NCI-H1694 treated with DMSO at 0.1 percent for 48 hours (cell line): ENCODE measurements at regions not wholly inside any gene's neighbourhood (a gene's known extent, or its start where the extent isn't known, plus 50 kb on each side); places are given as distances from the start of the nearest gene placed in this dataset.

Experiments used
- DNase-seq: peaks from one replicate; lab custom pipeline; 2025; lab: John Stamatoyannopoulos, UW

DNA sequence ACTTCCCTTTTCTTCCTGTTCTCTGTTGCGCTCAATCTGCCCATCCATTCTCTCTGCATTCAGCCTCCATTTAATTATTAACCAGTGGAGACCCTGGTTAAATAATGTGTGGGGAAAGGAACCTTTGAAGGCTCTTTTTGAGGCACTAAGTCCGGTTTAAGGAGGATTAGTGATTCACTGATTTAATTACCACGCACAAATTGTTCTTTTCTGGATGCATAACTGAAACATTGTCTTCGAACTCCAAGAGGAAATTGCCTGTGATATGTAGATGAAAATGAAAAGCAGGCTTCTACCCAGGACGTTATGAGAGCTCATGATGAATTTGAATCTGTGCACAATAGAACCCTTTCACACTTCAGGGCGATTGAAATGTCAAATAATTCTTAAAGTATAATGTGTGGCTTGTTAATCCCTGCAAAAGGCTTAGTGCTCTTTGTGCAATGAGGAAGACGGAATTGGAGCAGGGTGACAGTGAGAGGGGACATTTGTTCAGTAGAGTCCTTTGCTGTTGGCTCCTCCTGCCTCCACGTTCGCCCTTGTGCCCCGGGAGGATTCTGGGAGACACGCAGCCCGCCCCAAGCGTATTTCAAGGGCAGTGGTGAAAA lies 51.1 kb upstream of the ZNF236 start:
- DNase-seq: no peak

DNA sequence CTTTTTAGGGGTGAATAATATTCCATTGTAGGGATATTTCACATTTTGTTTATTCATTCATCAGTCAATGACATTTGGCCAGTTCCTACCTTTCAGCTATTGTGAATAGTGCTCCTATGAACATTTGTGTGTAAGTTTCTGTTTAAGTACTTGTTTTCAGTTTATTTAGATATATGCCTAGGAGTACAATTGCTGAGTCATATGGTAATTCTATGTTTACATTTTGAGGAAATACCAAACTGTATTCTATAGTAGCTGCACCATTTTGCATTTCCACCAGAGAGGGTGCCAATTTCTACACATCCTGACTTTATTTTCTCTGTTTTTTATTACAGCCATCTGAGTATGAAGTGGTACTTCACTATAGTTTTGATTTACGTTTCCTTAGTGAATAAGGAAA lies 54.4 kb upstream of the ZNF236 start:
- no peak for DNase-seq

DNA sequence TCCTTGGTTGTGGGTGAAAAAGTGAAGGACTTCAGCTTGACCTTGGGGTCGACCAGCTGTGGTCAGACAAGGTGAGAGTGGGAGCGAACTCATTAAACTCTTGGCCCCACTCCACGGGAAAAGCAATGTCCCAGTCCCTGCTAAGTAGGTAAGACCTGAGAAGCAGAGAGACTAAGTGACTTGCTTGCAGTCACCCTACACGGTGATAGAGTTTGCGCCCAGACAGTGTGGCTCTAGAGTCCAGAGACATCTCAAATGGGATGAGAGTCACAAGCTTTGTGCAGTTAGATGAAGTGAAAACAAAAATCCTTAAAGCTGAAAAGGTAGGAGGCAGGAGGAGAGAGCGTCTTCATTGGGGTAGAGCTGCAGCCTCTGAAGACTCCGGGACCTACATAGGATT lies 55.9 kb upstream of the ZNF236 start:
- DNase-seq: no peak

DNA sequence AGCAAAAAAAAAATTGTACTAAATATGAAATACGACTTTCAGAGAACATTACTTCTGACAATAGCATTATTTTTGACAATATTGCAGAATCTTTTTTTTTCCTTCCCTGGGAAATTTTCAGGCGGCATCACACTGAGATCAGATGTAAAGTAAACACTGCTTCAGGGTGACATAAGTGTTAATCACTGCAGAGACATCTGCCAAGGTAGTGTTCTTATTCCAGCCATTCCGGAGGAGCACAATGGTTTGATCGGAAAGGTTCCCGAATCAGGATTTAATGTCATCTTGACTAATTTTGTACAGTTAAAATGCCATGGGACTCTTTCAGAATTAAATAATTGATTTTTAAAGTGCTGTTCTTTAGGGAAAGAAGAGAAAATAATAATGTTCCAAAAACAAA lies 56.7 kb upstream of the ZNF236 start:
- no peak for DNase-seq

DNA sequence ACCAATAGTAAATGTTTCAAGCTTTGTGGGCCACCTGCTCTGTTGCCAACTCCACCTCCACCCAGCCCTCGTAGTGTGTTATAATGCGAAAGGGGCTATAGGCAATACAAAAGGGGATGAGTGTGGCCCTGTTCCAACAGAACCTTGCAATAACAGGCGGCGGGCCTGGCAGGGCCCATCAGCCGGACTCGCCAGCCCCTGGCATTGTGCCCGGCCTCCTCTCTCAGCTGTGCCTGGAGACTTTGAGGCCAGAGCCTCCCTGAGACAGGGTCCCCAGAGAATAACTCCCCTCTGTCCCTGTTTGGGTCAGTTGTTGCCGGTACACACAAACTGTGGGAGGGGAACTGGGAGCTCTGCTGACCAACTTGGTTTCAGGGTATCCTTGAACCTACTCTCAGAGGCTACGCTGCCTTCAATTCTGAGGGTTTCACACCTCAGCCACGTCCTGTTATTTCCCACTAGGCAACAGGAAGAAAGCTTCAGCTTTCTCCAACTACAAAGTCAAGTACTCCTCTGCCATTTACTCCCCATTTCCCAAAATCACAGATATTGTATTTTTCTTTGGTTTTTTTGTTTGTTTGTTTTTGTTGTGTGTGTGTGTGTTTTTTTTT lies 58.0 kb upstream of the ZNF236 start:
- DNase-seq: no peak

DNA sequence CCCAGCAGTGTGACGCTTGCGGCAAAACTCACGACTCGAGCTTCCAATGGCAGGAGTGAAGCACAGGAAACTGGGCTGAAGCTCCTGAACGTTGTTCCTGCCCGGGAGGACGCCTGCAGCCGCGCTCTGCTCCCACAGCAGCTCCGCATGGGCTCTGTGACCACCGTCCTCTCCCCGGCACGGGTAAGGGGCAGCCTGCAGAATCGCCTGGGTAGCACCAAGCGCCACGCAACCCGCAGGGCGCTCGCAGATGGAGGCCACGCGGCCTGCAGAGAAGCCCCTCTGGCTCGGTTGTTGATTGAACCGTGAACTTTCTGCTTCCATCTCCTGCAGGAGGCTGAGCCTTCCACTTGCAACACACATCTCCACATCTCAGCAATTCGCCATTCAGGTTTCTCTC lies 63.3 kb upstream of the ZNF236 start:
- no peak for DNase-seq

DNA sequence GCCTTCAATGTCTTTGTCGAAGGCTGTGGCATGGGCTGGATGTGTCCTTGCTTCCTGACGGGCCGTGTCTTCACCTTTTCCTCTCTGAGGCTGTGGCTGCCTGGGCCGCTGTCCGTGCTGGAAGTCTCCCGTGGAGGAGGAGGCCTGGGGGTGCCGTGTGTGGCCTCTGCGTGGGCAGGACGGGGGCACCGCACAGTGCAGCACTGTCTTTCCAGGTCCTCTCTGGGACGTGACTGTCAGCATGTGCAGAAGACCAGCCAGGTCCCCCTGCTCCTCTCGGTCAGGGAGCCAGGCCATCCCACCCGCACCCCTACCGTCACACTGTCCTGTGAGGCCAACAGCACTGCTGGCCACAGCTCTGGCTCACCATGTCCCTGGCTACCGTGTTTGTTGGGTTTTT lies 64.4 kb upstream of the ZNF236 start:
- DNase-seq: no peak

DNA sequence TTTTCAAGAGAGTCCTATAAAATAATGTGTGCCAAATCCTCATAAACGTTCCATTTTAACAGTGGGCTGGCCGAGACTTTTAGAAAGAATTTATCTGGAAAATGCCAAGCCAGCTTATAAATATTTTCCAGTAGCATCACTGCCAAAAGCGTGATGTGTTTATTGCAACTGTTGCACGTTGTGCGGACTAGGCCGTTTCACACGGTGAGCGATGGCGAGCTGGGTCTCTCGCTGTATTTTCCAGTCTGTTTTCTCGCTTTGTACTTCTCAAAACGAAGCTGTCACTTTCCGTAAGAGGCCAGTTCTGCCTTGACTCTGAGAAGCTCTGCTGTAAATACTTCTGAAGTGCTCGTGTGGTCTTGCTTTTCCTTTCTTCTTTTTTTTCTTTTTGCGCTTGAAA lies 65.0 kb upstream of the ZNF236 start:
- no peak for DNase-seq

DNA sequence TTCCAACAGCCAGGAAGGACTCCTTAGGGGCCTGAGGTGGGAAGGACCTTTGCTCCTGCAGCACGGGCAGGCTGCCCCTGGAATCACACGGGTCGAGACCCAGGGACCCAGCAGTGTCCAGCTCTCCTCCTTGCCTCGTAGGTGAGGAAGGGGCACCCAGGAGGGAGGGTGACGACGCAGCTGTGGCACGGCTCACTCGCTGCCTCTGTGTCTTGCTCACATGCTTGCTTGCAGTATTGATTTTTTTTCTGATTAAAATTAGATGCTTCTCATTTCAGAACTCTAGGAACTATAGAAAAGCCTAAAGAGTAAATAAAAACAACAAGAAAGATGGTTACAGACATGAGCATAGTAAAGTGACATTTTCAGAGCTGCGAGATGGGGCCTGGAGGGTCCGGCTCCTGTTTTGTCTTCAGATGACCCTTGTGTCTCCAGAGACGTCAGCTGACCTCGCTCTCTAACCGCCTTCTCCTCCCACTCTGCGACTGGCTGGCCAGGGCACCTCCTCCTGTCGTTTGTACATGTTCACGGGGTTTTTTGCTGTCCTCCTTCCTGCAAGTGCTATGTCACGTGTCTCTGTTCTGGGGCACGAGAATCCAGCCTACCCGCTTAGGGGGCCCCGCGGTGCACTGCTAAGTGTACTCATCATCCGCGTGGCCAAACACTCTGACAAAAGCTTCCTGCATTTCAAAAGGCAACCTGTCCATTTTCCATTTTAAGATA lies 65.7 kb upstream of the ZNF236 start:
- no peak for DNase-seq

DNA sequence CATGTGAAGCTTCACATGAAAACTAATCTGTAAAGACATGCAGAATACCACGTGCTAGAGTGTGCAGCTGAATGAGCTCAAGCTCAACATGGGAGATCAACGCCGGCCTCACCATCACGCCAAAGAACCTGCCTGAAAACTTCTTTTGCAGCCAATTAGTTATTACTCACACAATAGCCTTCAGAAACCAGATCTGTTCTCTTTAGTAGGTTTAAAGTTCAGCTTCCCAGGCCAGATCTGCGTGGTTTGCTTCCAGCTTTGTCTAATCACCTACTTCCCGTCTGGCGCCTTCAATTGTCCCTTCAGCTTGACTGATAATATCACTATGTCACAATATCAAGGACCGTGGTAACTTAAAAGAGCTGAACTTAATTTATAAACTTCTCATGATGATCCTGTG lies 68.0 kb upstream of the ZNF236 start:
- DNase-seq: no peak

DNA sequence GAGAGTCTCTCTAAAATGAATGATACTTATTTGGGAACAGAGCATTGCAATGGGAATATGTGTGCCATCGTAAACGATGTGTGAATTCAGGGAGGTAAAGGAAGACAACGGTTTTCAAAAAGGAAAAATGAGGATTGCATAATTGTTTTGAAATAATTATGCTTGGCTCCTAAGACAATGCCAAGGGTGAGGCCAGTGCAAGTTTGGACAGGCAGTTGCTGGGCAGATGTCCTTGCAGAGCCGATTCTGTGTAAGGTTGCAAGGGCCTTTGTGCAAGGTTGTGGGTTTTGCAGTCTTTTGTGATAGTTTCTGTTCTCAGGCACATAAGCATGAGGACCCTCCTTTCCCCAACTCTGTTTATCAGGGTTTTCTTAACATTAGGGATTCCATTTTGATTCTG lies 70.0 kb upstream of the ZNF236 start:
- no peak for DNase-seq

DNA sequence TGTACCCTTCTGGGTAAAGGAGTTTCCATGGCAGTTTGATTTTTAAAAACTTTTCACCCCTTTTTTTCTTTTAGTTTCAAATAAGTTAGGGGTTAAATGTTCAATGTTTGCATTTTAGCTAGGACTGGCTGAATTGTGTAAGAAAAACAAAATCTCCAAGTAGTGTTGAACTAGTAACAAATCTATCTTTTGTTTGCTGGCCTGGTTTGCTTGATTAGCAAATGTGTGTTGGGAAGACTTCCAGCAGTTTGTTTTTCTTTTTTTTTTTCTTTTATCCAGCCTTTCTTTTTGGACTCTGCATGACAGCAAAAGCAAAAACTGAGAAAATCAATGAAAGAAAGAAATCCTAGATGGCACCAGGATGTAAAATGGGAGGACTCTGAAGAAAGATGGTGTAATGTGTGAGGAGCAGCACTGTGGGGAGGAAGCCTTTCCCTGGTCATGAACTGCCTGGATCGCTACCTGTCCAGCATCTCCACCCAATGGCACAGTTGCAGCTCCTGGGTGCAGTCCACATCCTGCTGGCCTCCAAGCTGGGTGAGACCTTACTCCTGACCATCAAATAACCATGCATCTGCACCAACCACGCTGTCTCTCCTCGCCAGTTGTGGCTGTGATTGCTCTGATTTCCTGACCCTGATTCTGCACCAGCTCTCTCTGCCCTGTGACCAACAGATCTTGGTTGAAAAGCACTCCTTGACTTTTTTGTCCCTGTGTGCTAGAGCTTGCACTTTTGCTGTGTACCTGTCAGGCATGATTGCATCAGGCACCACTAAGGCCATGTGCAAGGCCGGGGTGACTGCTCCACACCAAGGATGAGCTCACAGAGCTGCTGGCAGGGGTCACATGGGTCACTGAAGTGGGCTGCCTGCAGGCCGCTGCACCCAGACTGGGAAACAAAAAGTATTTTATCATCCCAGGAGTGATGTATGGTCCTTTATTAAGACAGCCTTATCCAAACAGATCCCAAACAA lies 71.2 kb upstream of the ZNF236 start:
- no peak for DNase-seq

DNA sequence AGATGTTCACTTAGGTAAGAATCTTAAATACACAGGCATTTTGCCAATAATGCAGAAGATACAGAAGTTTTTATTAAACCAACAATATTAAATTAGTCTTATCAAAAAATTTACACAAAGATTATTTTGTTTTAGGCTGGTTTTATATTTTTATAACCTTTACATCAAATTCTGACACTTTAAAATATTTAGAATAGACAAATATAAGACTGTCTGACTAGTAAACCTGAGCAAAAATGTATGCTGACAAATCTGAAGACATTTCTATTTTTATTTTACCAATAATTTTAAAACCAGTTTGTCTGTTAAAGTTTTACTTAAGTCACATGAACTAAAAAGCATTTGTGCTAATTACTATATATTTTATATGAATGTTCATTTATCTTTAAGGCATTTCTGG lies 72.1 kb upstream of the ZNF236 start:
- no peak for DNase-seq

DNA sequence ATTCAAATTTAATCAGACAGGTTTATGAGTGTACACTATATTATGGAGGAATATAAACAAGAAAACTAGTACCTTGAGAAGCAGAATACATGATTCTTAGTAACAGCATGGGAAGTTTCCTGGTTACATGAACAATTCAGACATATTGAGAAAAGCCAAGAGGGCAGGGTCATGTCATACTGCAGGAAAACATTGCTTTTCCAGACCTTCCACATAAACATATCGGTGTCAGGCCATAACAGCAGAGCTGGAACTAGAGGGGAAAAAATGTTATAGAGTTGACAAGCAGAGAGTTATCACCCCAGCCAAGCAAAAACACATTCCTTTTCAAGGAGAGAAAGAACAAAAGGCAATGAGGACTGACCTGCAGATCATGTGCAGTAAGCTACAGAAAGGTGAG lies 74.7 kb upstream of the ZNF236 start:
- no peak for DNase-seq

DNA sequence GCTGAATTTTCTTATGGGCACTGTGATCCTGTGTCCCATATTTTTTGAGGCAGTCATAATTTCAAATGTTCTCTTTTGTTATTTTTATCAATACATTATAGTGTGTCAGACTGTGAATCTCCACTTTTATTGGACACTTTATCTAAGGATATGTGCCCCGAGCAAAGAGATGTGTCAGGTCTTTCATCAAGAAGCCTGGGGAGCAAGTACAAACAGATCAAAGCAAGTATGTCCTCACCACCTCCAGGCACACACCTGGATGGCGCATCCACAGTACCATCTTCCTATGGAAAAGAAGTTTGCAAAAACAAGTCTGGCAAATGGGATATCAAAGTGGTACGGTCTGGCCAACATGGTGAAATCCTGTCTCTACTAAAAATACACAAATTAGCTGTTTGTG lies 81.0 kb upstream of the ZNF236 start:
- no peak for DNase-seq

DNA sequence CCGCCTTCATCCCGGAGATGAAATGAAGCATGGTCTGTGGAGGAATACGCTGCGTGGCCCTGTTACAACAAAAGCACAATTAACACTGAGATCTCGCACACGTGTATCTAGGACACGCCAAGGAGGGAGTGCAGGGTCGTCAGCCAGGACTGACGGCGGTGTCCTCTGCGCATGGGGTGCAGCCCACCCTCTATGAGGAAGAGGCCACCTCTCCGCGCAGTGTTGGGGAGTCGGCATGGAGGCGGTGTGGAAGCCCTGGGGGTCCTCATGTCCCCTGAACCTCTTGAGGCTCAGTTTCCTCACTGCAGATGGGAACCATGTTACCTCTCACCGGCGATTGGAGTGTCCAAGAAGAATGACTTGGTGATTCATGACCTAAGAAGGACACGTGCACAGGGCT lies 86.0 kb upstream of the ZNF236 start:
- DNase-seq: no peak

DNA sequence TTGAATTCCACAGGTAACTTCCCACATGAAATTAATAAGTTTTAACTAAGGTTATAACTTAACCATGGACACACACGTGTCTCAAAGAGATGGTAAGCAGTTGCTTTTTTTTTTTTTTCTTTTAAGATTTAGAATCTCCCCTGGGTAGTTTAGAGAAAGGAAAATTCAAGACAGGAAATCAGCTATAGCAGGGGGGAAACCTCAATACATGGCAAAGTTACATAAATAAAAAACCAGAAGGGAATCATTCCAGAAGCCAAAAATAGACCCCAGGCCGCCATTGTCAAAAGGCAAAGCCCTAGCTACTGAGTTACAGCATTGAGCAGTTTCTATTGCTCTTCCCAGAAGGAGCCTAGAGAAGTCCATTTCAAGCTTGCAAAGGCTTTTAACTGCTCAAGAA lies 91.5 kb upstream of the ZNF236 start:
- DNase-seq: no peak

DNA sequence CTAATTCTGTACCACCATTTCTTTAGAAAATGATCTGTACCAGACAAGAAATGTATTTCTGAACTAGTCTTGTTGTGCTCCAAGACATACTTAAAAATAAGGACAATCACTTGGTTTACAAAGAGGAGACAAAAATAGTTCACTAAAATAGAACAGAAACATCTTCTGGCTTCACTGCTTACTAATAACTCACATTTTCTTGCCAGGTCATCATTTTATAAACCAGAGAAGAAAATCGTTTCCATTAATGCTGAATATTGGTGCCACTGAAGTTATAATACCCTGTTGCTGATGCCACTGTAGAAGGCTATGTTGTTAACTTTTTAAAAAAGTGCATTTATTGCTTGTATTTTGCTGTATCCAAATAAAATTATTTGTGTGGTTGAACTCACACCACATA lies 94.8 kb upstream of the ZNF236 start:
- DNase-seq: no peak

DNA sequence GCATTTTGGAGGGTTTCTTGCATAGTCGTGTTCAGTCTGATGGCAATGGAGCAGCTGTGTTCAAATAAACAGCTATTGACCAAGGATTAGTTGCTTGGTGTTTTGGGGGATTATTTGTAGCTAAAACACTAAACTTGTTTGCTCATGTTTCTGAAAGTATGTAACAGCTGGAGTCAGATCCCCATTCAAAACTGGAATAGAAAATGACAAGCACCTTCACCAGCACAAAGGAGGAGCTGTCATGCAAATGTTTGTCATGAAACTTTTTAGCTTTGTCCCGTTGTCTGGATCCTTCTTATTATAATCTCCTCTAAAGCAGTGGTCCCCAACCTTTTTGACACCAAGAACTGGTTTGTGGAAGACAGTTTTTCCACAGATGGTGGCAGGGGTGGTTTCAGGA lies 96.9 kb upstream of the ZNF236 start:
- no peak for DNase-seq

DNA sequence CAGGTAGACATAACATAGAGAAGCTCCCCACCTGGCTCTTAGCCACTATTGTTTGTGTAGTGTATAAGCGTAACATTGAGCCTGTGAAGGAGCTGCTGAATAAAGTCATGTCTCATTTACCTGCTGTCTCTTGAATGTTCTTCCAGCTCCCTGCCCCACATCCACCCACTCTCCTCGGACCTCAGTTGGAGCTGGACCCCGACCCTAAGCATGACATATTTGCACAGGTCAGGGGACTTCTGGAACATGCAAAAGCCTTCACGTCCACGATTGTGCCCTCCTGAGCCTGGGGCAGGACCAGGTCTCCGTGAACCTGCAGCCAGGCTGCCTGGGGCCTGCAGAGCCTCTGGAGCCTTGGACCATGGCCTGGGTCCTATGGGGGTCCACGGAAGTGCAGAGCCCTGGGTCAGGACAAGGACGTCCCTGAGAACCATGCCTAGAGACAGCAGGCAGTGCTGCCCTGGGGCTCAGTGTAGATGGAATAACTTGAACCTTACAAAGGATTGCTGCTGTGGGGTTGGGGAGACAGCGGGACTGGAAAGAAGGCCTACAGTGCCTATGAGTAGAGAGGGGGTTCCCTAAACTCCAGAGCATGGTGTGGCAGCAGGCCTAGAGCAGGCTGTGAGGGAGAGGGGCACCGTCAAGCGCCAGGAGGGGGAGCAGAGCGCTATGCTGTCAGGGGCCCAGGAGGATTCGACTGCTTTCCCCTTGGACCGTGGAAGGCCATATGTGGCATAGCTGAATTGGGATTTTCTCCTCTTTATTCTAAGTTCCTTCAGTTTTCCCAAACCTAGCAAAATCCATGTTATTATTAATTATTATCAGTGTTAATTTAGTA lies 99.9 kb upstream of the ZNF236 start:
- no peak for DNase-seq

DNA sequence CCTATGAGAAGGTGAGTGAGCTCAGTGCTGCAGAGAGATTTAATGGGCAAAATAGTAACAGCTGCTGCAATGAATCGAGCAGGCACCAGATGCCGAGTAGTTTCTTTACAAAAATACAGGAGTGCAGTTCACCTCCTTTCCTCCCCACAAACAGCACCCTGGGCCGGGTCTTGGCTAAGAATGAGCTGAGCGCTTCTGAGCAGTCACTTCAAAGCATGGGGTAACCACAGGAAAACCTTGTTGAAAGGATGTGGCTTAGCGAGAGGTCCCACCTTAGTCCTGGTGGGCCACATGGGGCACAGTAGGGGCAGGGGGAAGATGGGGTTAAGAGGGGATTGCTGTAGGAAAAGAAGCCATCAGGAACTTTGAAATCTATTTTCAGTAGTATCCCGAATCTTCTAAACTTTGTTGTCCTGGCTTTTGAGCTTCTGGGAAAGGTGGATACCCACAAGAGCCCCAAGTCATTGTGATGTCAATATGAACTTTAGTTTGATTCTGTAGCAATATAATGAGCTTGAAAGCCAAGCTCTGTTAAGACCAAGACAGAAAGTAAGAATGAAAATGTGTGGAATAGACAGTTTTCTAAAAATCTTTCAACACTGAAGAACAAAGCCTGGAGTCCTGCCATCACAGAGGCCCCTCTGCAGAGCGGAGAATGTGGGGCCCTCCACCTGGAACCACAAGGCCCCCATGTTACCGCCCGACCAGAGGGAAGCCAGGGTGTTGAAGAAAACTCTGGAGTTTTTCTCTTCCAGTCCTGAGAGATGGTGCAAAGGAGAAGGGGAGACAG lies 101.0 kb upstream of the ZNF236 start:
- DNase-seq: peak; percentile 45
